Astrocyte of the spinal cord (primary cell): ENCODE measurements at regions not wholly inside any gene's neighbourhood (a gene's known extent, or its start where the extent isn't known, plus 50 kb on each side); places are given as distances from the start of the nearest gene placed in this dataset.

Experiments
- DNase-seq: peaks from one replicate; pipeline ENCODE4 v3.0.0; 2011; ENCODE audit warnings: low read depth, low spot score
- H3K4me3 ChIP-seq: 2 replicates; pipeline ENCODE4 v1.5.1; 2011; ENCODE audit warnings: low read depth, mild to moderate bottlenecking, low read length, moderate library complexity
- CTCF ChIP-seq: IDR thresholded peaks from 2 replicates; pipeline ENCODE4 v1.5.1; 2012; ENCODE audit warnings: low read depth, mild to moderate bottlenecking, low read length, inconsistent platforms
- in situ Hi-C: cut with HindIII; loops from 2 replicates; pipeline ENCODE4 v1.10.0; 2017; ENCODE audit warnings: low sequenced_read_pairs

- no peak overlapping the region for H3K4me3 ChIP-seq
- no peak for DNase-seq
- no peak for TF ChIP-seq CTCF
- in situ Hi-C loops: no loop called here
Observed at GRCh38 chr5:53275666-53276065, 166.1 kb upstream of the MOCS2 start.

GRCh38 chr5:53276825-53277224 is 167.3 kb upstream of the MOCS2 start:
- no peak for DNase-seq
- TF ChIP-seq CTCF: no peak
- no peak overlapping the region for H3K4me3 ChIP-seq
- in situ Hi-C loops: no loop called here

- no peak for TF ChIP-seq CTCF
- in situ Hi-C loops: no loop called here
- DNase-seq: no peak
- H3K4me3 ChIP-seq: no peak overlapping the region
Observed at GRCh38 chr5:53277491-53277890, 167.9 kb upstream of the MOCS2 start.

- in situ Hi-C loops: no loop called here
- H3K4me3 ChIP-seq: no peak overlapping the region
- no peak for DNase-seq
- no peak for TF ChIP-seq CTCF
Observed at GRCh38 chr5:53287573-53287972, 178.0 kb upstream of the MOCS2 start.

- DNase-seq: no peak
- no peak overlapping the region for H3K4me3 ChIP-seq
- no peak for TF ChIP-seq CTCF
- in situ Hi-C loops: no loop called here
Observed at GRCh38 chr5:53288511-53288910, 179.0 kb upstream of the MOCS2 start.

GRCh38 chr5:53291047-53291446 is 181.5 kb upstream of the MOCS2 start:
- no peak for TF ChIP-seq CTCF
- in situ Hi-C loops: no loop called here
- DNase-seq: no peak
- H3K4me3 ChIP-seq: no peak overlapping the region

GRCh38 chr5:53291528-53291927 is 182.0 kb upstream of the MOCS2 start:
- no peak for DNase-seq
- in situ Hi-C loops: no loop called here

More at GRCh38 chr5:53291528-53291927, 182.0 kb upstream of the MOCS2 start:
- no peak overlapping the region for H3K4me3 ChIP-seq
- TF ChIP-seq CTCF: no peak
